GM12892 (cell line): ENCODE measurements at regions not wholly inside any gene's neighbourhood (a gene's known extent, or its start where the extent isn't known, plus 50 kb on each side); places are given as distances from the start of the nearest gene placed in this dataset.

Experiments
- POLR2A ChIP-seq: IDR thresholded peaks from 2 replicates; pipeline ENCODE4 v1.6.1; 2011; ENCODE audit warnings: low read depth, low read length, control low read depth
- POLR2AphosphoS5 ChIP-seq: IDR thresholded peaks from 2 replicates; pipeline ENCODE4 v1.6.1; 2011; ENCODE audit warnings: low read depth, low read length, control low read depth
- TAF1 ChIP-seq: IDR thresholded peaks from 2 replicates; pipeline ENCODE4 v1.6.1; 2011; ENCODE audit warnings: low read depth, mild to moderate bottlenecking, control low read depth, low read length, borderline replicate concordance

DNA sequence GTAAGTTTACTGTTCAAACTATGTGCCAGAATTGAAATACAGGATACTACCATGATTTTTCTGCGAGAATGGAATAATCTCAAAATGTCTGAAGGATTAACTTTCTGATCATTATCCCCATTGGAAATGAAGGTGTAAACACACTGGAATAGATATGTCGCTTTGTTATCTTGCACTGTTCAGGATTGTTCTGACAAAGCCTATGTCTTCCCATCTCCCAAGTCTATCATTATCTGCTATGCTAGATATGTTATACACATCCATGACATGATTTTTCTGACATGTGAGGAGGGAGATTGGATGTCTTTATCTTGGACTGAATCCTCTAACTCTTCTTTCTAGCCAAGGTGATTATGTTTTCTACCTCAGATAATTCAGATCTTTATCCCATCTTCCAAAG, 1239.3 kb upstream of the ADGRL4 start:
- TF ChIP-seq TAF1 (no peak), POLR2AphosphoS5 (no peak), POLR2A (no peak)
